ENCODE measurements at regions not wholly inside any gene's neighbourhood (a gene's known extent, or its start where the extent isn't known, plus 50 kb on each side); places are given as distances from the start of the nearest gene placed in this dataset.

DNA sequence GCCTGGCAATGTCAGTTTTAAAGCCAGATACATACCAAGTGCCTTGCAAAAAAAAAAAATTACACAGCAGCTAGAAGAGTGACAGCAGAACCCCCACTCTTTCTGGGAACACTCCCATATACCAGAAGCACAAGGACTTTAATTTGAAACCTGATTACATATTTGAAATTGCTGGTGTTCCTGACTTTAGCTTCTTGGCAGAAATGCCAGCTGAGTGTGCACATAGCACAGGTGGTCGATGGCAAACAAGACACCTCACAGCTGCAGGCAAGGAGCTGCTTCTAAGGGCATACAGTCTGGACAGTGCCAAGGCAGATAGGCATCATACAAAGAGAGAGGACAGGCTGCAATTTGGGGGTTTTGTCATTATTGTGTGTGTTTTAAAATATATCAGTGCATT, 150.7 kb upstream of the SGK1 start:
- Histone ChIP-seq H3K9ac (ENCODE audit: low read length) (no peak overlapping the region), H3K36me3 (ENCODE audit: control insufficient read depth, insufficient read depth, low read length) (no peaks in the 10 kb centered on the region), H3K4me3 (ENCODE audit: low read length) (no peak overlapping the region), H3K9me3 (ENCODE audit: control insufficient read depth, low read length) (no peaks in the 10 kb centered on the region), H3K4me1 (ENCODE audit: control insufficient read depth, insufficient read depth, low read length) (peaks cover 5% of the 10 kb centered on the region), H3K27me3 (ENCODE audit: control insufficient read depth, insufficient read depth, low read length) (no peaks in the 10 kb centered on the region)

DNA sequence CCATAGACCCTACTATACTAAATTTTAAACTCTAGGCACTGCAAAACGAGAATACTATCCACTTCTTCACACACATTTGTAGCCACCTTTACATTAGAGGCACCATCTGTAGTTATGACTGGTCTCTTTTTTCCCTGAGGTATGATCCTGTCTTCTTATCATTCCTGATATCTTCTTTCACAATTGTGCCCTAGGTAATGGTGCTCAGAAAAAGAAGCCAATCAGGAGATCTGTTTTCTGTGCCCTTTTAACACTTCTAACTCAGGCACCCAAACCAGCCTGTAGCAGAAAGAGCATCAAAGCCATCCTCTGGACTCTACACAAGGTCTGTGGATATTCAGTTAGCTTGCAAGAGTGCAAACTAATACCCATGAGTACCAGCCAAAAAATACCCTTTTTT, 149.7 kb upstream of the SGK1 start:
- Histone ChIP-seq H3K9me3 (ENCODE audit: control insufficient read depth, low read length) (no peaks in the 10 kb centered on the region), H3K27me3 (ENCODE audit: control insufficient read depth, insufficient read depth, low read length) (no peaks in the 10 kb centered on the region), H3K9ac (ENCODE audit: low read length) (no peak overlapping the region), H3K4me1 (ENCODE audit: control insufficient read depth, insufficient read depth, low read length) (peaks cover 5% of the 10 kb centered on the region), H3K36me3 (ENCODE audit: control insufficient read depth, insufficient read depth, low read length) (no peaks in the 10 kb centered on the region), H3K4me3 (ENCODE audit: low read length) (no peak overlapping the region)

DNA sequence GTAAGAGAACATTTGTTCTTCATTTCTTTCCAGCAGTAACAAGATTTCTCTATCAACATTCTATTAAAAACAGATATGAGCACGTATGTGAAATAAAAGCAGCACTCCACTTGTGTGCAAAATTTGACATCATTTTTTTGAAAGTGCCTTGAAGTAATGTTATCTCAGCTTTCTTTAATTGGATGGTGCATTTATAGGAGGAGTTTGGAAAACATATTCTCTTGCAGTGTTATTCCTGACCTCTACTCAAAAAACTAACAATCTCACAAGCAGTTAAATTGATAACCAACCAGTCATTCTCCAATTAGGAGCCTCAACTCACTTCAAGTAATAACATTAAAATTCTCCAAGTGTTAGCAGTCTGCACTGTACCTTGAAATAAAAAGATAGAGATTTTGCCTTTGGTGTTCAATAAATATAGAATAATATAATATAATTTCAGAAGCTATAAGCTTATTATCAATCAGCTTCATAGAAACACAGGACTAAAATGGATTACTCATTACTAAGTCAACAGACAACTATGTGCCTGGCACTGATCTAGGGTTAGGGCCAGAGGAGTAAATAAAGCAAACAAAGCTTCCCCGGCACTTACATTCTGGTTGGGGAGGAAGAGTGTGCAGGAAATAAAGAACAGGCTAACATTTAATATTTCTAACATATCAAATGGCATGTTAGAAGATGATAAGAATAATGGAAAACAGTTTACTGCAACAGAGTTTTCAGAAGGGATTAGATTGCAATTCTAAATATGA, 149.0 kb upstream of the SGK1 start:
- Histone ChIP-seq H3K36me3 (ENCODE audit: control insufficient read depth, insufficient read depth, low read length) (no peaks in the 10 kb centered on the region), H3K27me3 (ENCODE audit: control insufficient read depth, insufficient read depth, low read length) (no peaks in the 10 kb centered on the region), H3K4me3 (ENCODE audit: low read length) (no peak overlapping the region), H3K9me3 (ENCODE audit: control insufficient read depth, low read length) (no peaks in the 10 kb centered on the region), H3K4me1 (ENCODE audit: control insufficient read depth, insufficient read depth, low read length) (peaks cover 5% of the 10 kb centered on the region), H3K9ac (ENCODE audit: low read length) (no peak overlapping the region)

DNA sequence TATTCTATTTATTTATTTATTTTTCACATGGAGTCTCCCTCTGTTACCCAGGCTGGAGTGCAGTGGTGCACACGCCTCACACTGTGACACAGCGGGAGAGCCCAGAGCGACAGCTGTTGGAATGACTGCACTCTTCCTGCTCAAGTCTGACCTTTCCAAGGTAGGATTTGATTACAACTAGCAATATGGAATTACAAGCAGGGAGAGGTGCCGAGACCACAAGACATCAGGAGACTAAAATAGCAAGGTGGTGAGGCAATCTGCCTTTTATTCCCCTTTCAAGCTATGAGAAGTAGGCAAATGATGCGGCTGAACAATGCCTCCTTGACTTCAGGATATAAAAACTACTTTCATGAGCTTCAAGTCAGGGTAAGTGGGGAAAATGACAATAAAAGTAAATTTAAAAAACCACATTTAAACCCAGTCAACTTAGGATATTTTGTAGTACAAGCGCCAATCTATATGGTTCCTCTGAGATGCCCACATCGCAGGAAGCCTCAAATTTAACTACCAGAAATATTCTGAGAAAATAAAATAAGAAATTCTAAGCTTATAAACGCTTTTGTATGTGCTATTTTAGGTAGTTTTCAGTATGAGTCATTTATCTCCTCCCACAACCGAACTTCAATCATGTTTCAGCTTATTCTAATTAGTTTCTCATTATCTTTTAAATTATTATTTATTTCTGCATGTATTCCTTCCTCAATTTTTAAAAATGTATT, 146.9 kb upstream of the SGK1 start:
- Histone ChIP-seq H3K4me3 (ENCODE audit: low read length) (no peak overlapping the region), H3K36me3 (ENCODE audit: control insufficient read depth, insufficient read depth, low read length) (no peaks in the 10 kb centered on the region), H3K9me3 (ENCODE audit: control insufficient read depth, low read length) (no peaks in the 10 kb centered on the region), H3K4me1 (ENCODE audit: control insufficient read depth, insufficient read depth, low read length) (peaks cover 5% of the 10 kb centered on the region), H3K9ac (ENCODE audit: low read length) (no peak overlapping the region), H3K27me3 (ENCODE audit: control insufficient read depth, insufficient read depth, low read length) (no peaks in the 10 kb centered on the region)

DNA sequence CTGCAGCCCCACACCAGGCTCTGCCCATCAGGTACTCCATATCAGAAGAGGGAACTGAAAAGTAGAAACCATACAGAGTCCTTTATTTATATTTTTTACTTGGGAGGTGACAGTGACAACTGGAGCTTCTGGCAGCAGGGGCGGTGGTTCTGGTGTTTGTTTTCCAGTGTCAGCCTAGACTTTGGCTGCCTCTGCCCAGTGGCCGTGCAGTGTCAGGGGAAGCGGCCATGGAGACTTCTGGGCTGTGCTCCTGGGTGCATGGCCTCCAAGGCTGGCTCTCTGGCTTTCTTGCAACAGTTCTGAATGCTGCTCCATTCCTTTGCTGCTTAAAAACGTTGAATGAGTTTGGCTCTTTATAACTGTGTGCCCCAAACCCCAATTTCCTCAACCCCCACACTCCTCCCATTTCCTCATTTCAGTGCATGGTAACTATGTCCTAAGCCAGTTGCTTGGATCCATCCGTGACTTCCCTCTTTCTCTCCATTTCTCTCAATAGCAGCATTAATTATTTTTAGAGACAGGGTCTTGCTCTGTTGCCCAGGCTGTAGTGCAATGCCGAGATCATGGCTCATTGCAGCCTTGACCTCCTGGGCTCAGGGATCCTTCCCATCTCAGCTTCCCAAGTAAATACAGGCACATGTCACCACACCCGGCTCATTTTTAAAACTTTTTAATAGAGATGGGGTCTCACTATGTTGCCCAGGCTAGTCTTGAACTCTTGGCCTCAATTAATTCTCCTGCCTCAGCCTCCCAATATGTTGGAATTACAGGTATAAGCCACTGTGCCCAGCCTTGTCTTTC, 141.1 kb upstream of the SGK1 start:
- no peak overlapping the region for H3K9ac ChIP-seq (ENCODE audit: low read length)
- H3K36me3 ChIP-seq (ENCODE audit: control insufficient read depth, insufficient read depth, low read length) = no peaks in the 10 kb centered on the region
- H3K4me3 ChIP-seq (ENCODE audit: low read length) = no peak overlapping the region
- no peaks in the 10 kb centered on the region for H3K27me3 ChIP-seq (ENCODE audit: control insufficient read depth, insufficient read depth, low read length)
- no peaks in the 10 kb centered on the region for H3K9me3 ChIP-seq (ENCODE audit: control insufficient read depth, low read length)
- H3K4me1 ChIP-seq (ENCODE audit: control insufficient read depth, insufficient read depth, low read length) = peaks cover 2% of the 10 kb centered on the region

DNA sequence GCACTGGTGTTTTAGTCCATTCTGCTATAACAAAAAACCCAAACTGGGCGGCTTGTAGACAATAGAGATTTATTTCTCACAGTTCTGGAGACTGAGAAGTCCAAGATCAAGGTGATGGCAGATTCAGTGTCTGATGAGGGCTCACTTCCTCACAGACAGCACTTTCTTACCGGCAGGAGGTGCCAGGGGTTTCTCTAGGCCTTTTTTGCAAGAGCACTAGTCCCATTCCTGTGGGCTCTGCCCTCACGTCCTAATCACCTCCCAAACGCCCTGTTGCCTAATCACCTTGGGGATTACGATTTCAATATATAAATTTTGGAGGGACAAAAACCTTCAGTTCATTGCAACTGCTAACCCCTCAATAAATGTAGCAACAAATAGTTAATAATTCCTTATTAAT, 140.0 kb upstream of the SGK1 start:
- Histone ChIP-seq H3K4me1 (ENCODE audit: control insufficient read depth, insufficient read depth, low read length) (peaks cover 5% of the 10 kb centered on the region), H3K9me3 (ENCODE audit: control insufficient read depth, low read length) (no peaks in the 10 kb centered on the region), H3K9ac (ENCODE audit: low read length) (no peak overlapping the region), H3K27me3 (ENCODE audit: control insufficient read depth, insufficient read depth, low read length) (no peaks in the 10 kb centered on the region), H3K4me3 (ENCODE audit: low read length) (no peak overlapping the region), H3K36me3 (ENCODE audit: control insufficient read depth, insufficient read depth, low read length) (no peaks in the 10 kb centered on the region)

DNA sequence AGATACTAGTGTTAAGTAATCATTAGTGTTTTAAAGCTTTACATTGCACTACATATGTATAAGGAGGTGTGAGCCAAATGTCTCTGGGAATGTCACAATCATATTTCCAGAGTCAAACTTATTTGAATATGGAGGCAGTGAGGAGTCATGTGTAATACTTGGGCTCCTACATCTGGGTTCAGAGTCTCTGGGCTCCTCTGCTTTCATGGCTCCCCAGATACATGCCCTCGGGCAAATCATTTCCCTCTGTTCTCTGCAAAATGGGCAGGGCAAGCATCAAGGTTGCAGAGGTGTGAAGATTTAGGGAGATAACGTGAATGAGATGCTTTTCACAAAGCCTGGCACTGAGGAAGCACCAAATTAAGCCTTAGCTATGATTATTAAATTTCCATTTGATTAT, 138.3 kb upstream of the SGK1 start:
- H3K36me3 ChIP-seq (ENCODE audit: control insufficient read depth, insufficient read depth, low read length) = no peaks in the 10 kb centered on the region
- H3K4me3 ChIP-seq (ENCODE audit: low read length) = no peak overlapping the region
- no peaks in the 10 kb centered on the region for H3K9me3 ChIP-seq (ENCODE audit: control insufficient read depth, low read length)
- H3K9ac ChIP-seq (ENCODE audit: low read length) = no peak overlapping the region
- H3K27me3 ChIP-seq (ENCODE audit: control insufficient read depth, insufficient read depth, low read length) = no peaks in the 10 kb centered on the region
- peaks cover 5% of the 10 kb centered on the region for H3K4me1 ChIP-seq (ENCODE audit: control insufficient read depth, insufficient read depth, low read length)

DNA sequence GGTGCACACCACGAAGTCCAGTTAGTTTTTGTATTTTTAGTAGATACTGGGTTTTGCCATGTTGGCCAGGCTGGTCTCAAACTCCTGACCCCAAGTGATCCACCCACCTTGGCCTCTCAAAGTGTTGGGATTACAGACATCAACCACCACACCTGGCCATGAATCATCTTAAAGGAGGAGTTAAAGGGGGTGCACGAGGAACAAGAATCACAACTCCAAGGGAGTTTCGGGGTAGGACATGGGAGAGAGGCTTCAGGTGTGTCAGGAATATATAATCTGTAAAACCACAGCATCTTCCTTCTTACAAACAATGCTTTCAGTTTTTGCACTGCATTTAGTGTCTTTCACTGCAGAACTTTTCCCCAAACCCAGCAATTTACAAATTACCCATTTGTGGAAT, 137.4 kb upstream of the SGK1 start:
- no peaks in the 10 kb centered on the region for H3K36me3 ChIP-seq (ENCODE audit: control insufficient read depth, insufficient read depth, low read length)
- H3K9me3 ChIP-seq (ENCODE audit: control insufficient read depth, low read length) = no peaks in the 10 kb centered on the region
- H3K4me1 ChIP-seq (ENCODE audit: control insufficient read depth, insufficient read depth, low read length) = peaks cover 5% of the 10 kb centered on the region
- H3K27me3 ChIP-seq (ENCODE audit: control insufficient read depth, insufficient read depth, low read length) = no peaks in the 10 kb centered on the region
- no peak overlapping the region for H3K9ac ChIP-seq (ENCODE audit: low read length)
- no peak overlapping the region for H3K4me3 ChIP-seq (ENCODE audit: low read length)

DNA sequence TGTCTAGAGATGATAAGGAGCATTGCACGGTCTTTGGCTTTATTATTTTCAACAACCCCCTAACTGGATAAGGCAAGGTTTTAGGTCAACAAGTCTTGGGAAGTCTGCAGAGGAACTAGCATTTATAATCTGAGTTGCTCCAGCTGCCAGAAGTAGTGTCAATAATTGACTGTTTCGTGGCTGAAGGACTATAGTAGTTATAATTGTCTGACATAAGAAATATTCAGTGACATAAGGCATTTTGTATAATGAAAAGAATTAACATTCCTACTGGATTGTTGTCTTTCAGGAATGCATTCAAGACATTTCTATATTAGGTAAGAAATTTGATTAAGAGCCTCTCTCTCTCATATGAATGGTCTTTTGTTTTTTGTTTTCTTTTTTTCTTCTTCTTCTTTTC, 136.9 kb upstream of the SGK1 start:
- Histone ChIP-seq H3K9ac (ENCODE audit: low read length) (no peak overlapping the region), H3K4me1 (ENCODE audit: control insufficient read depth, insufficient read depth, low read length) (peaks cover 5% of the 10 kb centered on the region), H3K9me3 (ENCODE audit: control insufficient read depth, low read length) (no peaks in the 10 kb centered on the region), H3K27me3 (ENCODE audit: control insufficient read depth, insufficient read depth, low read length) (no peaks in the 10 kb centered on the region), H3K4me3 (ENCODE audit: low read length) (no peak overlapping the region), H3K36me3 (ENCODE audit: control insufficient read depth, insufficient read depth, low read length) (no peaks in the 10 kb centered on the region)

DNA sequence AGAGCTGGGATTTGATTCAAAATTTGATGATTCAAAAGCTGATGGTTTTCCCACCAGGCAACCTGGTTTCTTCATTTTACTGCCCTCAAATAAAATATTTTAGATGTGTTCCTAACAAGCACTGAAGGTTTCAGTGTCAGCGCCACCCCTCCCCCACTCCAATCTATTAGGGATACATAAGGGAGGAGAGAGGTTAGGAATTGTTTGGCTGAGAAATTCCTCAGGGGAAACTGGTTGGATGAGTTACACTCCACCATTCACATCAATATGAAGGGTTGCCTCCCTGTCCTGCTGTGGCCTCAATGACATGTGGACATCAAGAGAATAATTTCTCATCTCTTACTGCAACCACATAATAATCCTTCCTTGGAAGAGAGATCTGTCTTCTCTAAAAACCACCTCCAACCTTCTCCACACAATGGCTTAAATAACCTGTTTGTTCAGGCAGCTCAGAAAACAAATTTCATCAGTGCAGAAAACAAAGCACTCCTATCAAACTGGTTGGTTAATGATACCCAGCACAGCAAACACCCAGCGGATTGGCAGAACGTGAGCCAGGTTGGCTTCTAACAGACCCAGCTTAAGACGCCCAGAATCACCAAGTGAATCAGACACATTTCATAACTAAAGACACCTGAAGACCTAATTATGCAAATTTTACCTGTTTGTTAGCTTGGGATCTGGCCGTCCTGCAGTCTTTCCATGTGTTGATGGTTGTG, 136.0 kb upstream of the SGK1 start:
- no peak overlapping the region for H3K4me3 ChIP-seq (ENCODE audit: low read length)
- H3K4me1 ChIP-seq (ENCODE audit: control insufficient read depth, insufficient read depth, low read length) = peaks cover 5% of the 10 kb centered on the region
- H3K27me3 ChIP-seq (ENCODE audit: control insufficient read depth, insufficient read depth, low read length) = no peaks in the 10 kb centered on the region
- H3K9ac ChIP-seq (ENCODE audit: low read length) = no peak overlapping the region
- no peaks in the 10 kb centered on the region for H3K36me3 ChIP-seq (ENCODE audit: control insufficient read depth, insufficient read depth, low read length)
- no peaks in the 10 kb centered on the region for H3K9me3 ChIP-seq (ENCODE audit: control insufficient read depth, low read length)

DNA sequence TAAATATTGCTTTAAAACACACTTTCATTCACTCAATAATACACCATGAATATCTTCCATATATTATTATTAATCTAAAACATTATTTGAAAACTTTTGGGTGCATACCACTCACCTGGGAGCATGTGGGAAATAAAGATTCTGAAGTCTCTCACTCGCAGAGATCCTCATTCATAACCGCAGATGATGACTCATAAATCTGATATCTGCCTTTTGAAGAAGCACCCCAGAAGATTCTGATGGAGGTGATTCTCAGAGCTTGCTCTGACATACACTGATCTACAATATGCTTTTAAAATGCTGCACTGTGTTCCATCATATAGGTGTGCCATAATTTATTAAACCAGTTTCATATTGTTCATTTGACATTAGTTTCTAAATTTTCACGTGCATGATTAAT, 135.0 kb upstream of the SGK1 start:
- no peak overlapping the region for H3K4me3 ChIP-seq (ENCODE audit: low read length)
- H3K9me3 ChIP-seq (ENCODE audit: control insufficient read depth, low read length) = no peaks in the 10 kb centered on the region
- no peak overlapping the region for H3K9ac ChIP-seq (ENCODE audit: low read length)
- H3K36me3 ChIP-seq (ENCODE audit: control insufficient read depth, insufficient read depth, low read length) = no peaks in the 10 kb centered on the region
- H3K4me1 ChIP-seq (ENCODE audit: control insufficient read depth, insufficient read depth, low read length) = peaks cover 5% of the 10 kb centered on the region
- H3K27me3 ChIP-seq (ENCODE audit: control insufficient read depth, insufficient read depth, low read length) = no peaks in the 10 kb centered on the region
